ENCODE measurements at regions not wholly inside any gene's neighbourhood (a gene's known extent, or its start where the extent isn't known, plus 50 kb on each side); places are given as distances from the start of the nearest gene placed in this dataset.

DNA sequence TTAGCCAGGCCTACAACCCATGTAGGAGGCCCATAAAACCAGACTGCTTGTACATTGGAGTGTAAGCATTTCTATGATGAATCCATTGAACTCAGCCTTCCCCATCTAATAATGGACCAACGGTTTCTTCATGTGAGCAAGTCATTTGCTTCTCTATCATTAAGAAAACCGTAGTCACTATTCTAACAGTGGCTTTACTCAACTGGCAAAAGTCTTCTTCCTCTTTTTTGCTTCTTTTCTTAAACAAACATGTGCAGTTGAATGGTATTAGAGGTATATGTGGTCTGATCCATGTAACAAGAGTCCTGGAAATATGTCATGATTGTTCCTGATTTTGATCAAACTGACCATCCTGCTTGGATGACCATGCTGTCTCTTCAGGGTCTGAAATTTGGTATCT lies 132.4 kb upstream of the STXBP5 start:
- Histone ChIP-seq H3K4me3 (ENCODE audit: low read depth in 1 of 2, low read length in 2 of 2) (no peak overlapping the region), H3K27me3 (ENCODE audit: low read depth, low read length) (no peaks in the 10 kb centered on the region), H3K27ac (ENCODE audit: low read length) (no peak overlapping the region), H3K9me3 (ENCODE audit: control insufficient read depth in 1 of 2, low read length in 2 of 2) (no peaks in the 10 kb centered on the region), H3K4me1 (ENCODE audit: control insufficient read depth in 1 of 2, insufficient read depth in 2 of 2, low read length in 2 of 2) (no peaks in the 10 kb centered on the region), H3K36me3 (ENCODE audit: control insufficient read depth in 1 of 2, insufficient read depth in 2 of 2, low read length in 2 of 2) (no peaks in the 10 kb centered on the region)

DNA sequence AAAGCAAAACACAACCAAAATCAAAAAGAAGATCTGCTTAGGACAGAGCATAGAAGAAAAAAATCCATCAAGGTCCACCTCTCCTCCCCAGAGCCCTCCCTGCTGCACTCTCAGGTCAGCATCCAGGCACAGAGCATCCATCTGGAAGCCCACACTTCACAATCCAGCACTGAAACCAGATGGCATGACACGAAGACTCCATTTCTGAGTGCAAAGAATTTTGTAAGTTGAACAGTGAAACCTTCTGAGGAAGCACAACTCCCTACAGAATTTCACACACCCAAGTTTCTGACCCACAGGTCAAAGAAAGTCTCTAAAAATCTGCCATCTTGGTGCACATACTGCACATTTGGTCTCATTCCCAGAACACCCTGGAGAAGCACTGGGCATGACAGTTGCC lies 128.8 kb upstream of the STXBP5 start:
- Histone ChIP-seq H3K27me3 (ENCODE audit: low read depth, low read length) (no peaks in the 10 kb centered on the region), H3K9me3 (ENCODE audit: control insufficient read depth in 1 of 2, low read length in 2 of 2) (no peaks in the 10 kb centered on the region), H3K4me3 (ENCODE audit: low read depth in 1 of 2, low read length in 2 of 2) (no peak overlapping the region), H3K27ac (ENCODE audit: low read length) (no peak overlapping the region), H3K36me3 (ENCODE audit: control insufficient read depth in 1 of 2, insufficient read depth in 2 of 2, low read length in 2 of 2) (no peaks in the 10 kb centered on the region), H3K4me1 (ENCODE audit: control insufficient read depth in 1 of 2, insufficient read depth in 2 of 2, low read length in 2 of 2) (no peaks in the 10 kb centered on the region)

DNA sequence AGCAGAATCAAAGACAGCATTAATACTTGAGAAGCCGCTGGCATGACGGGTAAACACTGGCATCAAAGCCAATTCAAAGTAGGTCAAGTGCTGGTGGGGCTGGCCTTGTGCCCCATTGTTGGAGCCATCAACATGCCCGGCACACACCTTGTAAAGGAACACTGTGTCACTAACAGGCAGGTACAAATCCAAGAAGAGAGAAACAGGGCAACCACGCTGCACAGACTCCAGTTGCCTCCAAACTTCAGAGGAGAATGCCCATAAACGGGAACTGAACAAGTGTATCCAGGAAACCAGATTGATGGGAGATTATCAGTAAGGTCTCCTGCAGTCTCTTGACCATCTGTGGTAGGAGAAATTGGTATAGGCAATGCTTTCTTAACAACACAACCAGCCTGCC lies 127.0 kb upstream of the STXBP5 start:
- no peak overlapping the region for H3K4me3 ChIP-seq (ENCODE audit: low read depth in 1 of 2, low read length in 2 of 2)
- no peak overlapping the region for H3K27ac ChIP-seq (ENCODE audit: low read length)
- H3K27me3 ChIP-seq (ENCODE audit: low read depth, low read length) = no peaks in the 10 kb centered on the region
- H3K4me1 ChIP-seq (ENCODE audit: control insufficient read depth in 1 of 2, insufficient read depth in 2 of 2, low read length in 2 of 2) = no peaks in the 10 kb centered on the region
- no peaks in the 10 kb centered on the region for H3K9me3 ChIP-seq (ENCODE audit: control insufficient read depth in 1 of 2, low read length in 2 of 2)
- no peaks in the 10 kb centered on the region for H3K36me3 ChIP-seq (ENCODE audit: control insufficient read depth in 1 of 2, insufficient read depth in 2 of 2, low read length in 2 of 2)

DNA sequence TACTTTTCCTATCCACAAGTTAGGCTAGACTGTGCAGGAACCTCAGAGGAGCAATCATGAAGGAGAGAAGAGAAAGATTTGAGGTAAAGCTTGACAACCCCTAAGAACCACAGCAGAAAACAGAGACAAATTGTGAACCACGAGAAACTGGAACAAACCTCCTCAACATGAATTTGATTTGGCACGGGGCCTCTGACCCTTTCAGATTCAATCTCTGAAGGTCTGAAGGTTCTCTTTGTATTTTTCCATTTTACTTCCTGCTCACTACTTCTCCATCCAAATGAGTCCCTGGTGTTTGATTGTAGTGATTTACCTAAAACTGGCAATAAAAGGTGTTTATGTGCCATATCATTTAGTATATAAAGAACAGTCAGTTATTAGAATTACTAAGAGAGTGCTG lies 126.1 kb upstream of the STXBP5 start:
- Histone ChIP-seq H3K27ac (ENCODE audit: low read length) (no peak overlapping the region), H3K4me1 (ENCODE audit: control insufficient read depth in 1 of 2, insufficient read depth in 2 of 2, low read length in 2 of 2) (no peaks in the 10 kb centered on the region), H3K9me3 (ENCODE audit: control insufficient read depth in 1 of 2, low read length in 2 of 2) (no peaks in the 10 kb centered on the region), H3K36me3 (ENCODE audit: control insufficient read depth in 1 of 2, insufficient read depth in 2 of 2, low read length in 2 of 2) (no peaks in the 10 kb centered on the region), H3K4me3 (ENCODE audit: low read depth in 1 of 2, low read length in 2 of 2) (no peak overlapping the region), H3K27me3 (ENCODE audit: low read depth, low read length) (no peaks in the 10 kb centered on the region)

DNA sequence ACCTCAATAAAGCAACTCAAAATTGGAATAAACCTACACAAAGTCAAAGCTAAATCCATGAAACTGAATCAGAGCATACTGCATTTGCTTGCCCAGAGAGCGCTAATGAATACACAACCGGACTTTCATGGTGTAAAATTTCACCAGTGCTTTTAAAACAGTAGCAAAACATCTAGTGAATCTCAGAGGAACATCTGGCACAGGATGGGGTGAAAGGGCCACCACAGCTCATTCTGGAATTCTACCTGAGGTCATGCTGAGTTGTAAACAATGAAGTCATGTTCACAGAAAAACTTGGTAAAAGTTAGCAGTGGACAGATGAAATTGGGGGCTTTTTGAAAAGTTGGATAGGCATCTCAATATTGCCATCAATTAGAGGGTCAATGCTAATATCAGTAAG lies 125.6 kb upstream of the STXBP5 start:
- Histone ChIP-seq H3K9me3 (ENCODE audit: control insufficient read depth in 1 of 2, low read length in 2 of 2) (no peaks in the 10 kb centered on the region), H3K36me3 (ENCODE audit: control insufficient read depth in 1 of 2, insufficient read depth in 2 of 2, low read length in 2 of 2) (no peaks in the 10 kb centered on the region), H3K27ac (ENCODE audit: low read length) (no peak overlapping the region), H3K27me3 (ENCODE audit: low read depth, low read length) (no peaks in the 10 kb centered on the region), H3K4me1 (ENCODE audit: control insufficient read depth in 1 of 2, insufficient read depth in 2 of 2, low read length in 2 of 2) (no peaks in the 10 kb centered on the region), H3K4me3 (ENCODE audit: low read depth in 1 of 2, low read length in 2 of 2) (no peak overlapping the region)

DNA sequence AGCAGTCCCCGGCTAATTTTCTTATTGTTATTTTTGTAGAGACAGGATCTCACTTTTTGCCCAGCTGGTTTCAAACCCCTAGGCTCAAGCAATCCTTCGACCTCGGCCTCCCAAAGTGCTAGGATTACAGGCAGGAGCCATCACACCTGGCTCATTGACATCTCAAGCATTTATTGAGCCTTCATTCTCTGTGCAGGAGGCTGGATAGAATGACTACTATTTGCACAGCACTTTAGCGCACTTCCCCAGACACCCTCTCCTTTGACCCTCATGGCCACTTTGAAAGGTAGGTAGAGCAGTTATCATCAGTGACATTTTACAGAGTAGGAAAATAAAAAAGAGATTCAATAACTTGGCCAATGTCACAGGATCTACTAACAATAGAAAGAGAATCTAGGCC lies 124.0 kb upstream of the STXBP5 start:
- no peaks in the 10 kb centered on the region for H3K4me1 ChIP-seq (ENCODE audit: control insufficient read depth in 1 of 2, insufficient read depth in 2 of 2, low read length in 2 of 2)
- no peaks in the 10 kb centered on the region for H3K9me3 ChIP-seq (ENCODE audit: control insufficient read depth in 1 of 2, low read length in 2 of 2)
- no peak overlapping the region for H3K4me3 ChIP-seq (ENCODE audit: low read depth in 1 of 2, low read length in 2 of 2)
- no peak overlapping the region for H3K27ac ChIP-seq (ENCODE audit: low read length)
- H3K36me3 ChIP-seq (ENCODE audit: control insufficient read depth in 1 of 2, insufficient read depth in 2 of 2, low read length in 2 of 2) = no peaks in the 10 kb centered on the region
- H3K27me3 ChIP-seq (ENCODE audit: low read depth, low read length) = no peaks in the 10 kb centered on the region

DNA sequence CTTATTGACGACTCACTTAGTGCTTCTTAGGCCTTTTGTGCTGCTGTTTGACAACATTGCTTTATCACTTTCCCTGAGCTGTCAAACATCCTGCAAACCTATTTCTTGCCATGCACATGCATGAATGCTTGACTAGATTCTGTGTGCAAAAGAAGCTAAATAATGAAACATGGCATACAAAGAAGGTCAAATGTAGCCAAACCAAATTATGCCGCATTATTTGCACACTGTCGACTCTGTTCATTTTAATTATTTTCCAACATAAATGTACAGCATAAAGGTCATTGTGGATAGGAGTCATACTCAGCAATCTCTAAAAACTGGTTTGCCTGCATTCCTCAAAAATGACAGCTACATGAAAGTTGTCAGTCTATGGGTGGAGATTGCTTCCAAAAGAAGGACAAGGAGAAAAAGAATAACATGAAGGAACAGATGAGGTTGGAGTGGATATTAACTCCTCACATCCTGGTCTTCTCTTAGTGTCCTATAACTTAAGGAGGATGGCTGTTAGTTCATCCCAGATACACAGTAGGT lies 123.1 kb upstream of the STXBP5 start:
- H3K36me3 ChIP-seq (ENCODE audit: control insufficient read depth in 1 of 2, insufficient read depth in 2 of 2, low read length in 2 of 2) = no peaks in the 10 kb centered on the region
- no peaks in the 10 kb centered on the region for H3K9me3 ChIP-seq (ENCODE audit: control insufficient read depth in 1 of 2, low read length in 2 of 2)
- H3K27ac ChIP-seq (ENCODE audit: low read length) = no peak overlapping the region
- no peak overlapping the region for H3K4me3 ChIP-seq (ENCODE audit: low read depth in 1 of 2, low read length in 2 of 2)
- H3K27me3 ChIP-seq (ENCODE audit: low read depth, low read length) = no peaks in the 10 kb centered on the region
- no peaks in the 10 kb centered on the region for H3K4me1 ChIP-seq (ENCODE audit: control insufficient read depth in 1 of 2, insufficient read depth in 2 of 2, low read length in 2 of 2)

DNA sequence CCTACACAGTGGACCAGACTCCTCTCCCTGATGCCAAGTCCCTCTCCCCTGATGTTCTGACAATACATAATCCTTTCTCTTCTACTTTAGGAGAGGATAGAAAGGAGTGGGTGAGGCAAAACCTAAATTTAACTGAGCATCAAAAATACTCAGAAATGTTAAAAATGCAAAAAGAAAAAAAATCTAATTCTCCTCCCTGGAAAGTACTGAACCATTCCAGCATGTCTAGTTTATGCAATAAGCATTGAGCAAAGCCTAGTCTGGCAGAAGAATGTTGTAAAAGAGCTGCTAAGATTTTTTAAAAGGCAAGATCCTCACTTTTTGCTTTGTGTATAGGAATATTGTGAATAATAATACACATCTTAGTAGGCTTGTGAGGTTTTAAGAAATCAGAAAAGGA lies 116.6 kb upstream of the STXBP5 start:
- H3K36me3 ChIP-seq (ENCODE audit: control insufficient read depth in 1 of 2, insufficient read depth in 2 of 2, low read length in 2 of 2) = no peaks in the 10 kb centered on the region
- H3K4me3 ChIP-seq (ENCODE audit: low read depth in 1 of 2, low read length in 2 of 2) = no peak overlapping the region
- H3K9me3 ChIP-seq (ENCODE audit: control insufficient read depth in 1 of 2, low read length in 2 of 2) = no peaks in the 10 kb centered on the region
- H3K4me1 ChIP-seq (ENCODE audit: control insufficient read depth in 1 of 2, insufficient read depth in 2 of 2, low read length in 2 of 2) = no peaks in the 10 kb centered on the region
- no peaks in the 10 kb centered on the region for H3K27me3 ChIP-seq (ENCODE audit: low read depth, low read length)
- H3K27ac ChIP-seq (ENCODE audit: low read length) = no peak overlapping the region

DNA sequence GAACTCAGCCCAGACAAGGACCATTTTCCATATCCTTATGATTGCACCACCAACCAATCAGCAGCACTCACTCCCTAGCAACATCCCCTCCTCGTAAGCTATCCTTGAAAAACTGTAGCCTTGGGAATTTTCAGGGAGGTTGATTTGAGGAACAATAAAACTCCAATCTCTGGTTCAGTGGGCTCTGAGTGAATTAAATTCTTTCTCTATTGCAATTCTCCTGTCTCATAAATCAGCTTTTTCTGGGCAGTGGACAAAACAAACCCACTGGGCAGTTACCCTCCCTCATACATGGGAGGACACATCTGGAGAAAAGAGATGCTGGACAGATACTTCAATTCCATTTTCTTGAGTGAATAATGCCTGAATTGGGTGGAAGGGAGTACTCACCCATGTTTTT lies 115.4 kb upstream of the STXBP5 start:
- no peaks in the 10 kb centered on the region for H3K27me3 ChIP-seq (ENCODE audit: low read depth, low read length)
- no peaks in the 10 kb centered on the region for H3K36me3 ChIP-seq (ENCODE audit: control insufficient read depth in 1 of 2, insufficient read depth in 2 of 2, low read length in 2 of 2)
- H3K27ac ChIP-seq (ENCODE audit: low read length) = no peak overlapping the region
- H3K9me3 ChIP-seq (ENCODE audit: control insufficient read depth in 1 of 2, low read length in 2 of 2) = no peaks in the 10 kb centered on the region
- no peak overlapping the region for H3K4me3 ChIP-seq (ENCODE audit: low read depth in 1 of 2, low read length in 2 of 2)
- no peaks in the 10 kb centered on the region for H3K4me1 ChIP-seq (ENCODE audit: control insufficient read depth in 1 of 2, insufficient read depth in 2 of 2, low read length in 2 of 2)

DNA sequence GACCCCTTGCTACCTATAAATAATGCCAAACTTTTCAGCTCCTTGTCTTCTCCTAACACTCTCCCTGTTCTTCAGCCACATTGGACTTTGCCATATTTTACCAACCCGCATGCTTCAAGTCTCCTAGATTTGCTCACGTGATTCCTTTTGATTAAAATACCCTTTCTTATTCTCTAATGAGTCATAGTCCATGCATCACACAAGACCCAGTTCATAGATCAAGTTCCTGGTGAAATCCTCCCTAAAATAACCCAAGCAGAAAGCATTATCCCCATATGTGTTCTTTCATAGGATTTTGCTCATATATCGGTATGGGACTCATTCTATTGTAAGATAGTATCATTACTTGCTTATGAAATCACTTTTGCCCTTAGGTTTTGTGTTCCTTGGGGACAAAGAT lies 108.9 kb upstream of the STXBP5 start:
- Histone ChIP-seq H3K4me1 (ENCODE audit: control insufficient read depth in 1 of 2, insufficient read depth in 2 of 2, low read length in 2 of 2) (no peaks in the 10 kb centered on the region), H3K27me3 (ENCODE audit: low read depth, low read length) (no peaks in the 10 kb centered on the region), H3K27ac (ENCODE audit: low read length) (no peak overlapping the region), H3K4me3 (ENCODE audit: low read depth in 1 of 2, low read length in 2 of 2) (no peak overlapping the region), H3K36me3 (ENCODE audit: control insufficient read depth in 1 of 2, insufficient read depth in 2 of 2, low read length in 2 of 2) (no peaks in the 10 kb centered on the region), H3K9me3 (ENCODE audit: control insufficient read depth in 1 of 2, low read length in 2 of 2) (no peaks in the 10 kb centered on the region)

DNA sequence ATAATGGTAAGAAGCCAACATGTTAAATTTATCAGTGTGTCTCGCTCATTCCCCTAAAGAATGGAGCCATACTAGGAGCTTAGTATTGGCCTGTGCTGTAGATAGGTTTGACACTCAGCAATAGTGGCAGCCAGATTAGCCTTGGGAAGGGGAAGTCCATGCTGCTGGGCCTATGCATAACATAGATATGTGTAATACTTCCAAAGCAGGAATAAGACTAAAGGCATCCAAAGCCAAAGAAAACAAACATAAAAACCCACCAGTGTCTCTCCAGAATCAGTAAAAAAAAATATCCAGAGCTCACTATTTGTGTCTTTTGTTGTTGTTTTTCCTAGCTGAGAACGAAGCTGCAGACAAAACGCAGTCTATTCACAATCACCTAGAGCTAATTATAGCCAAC lies 104.2 kb upstream of the STXBP5 start:
- Histone ChIP-seq H3K4me1 (ENCODE audit: control insufficient read depth in 1 of 2, insufficient read depth in 2 of 2, low read length in 2 of 2) (no peaks in the 10 kb centered on the region), H3K27me3 (ENCODE audit: low read depth, low read length) (no peaks in the 10 kb centered on the region), H3K9me3 (ENCODE audit: control insufficient read depth in 1 of 2, low read length in 2 of 2) (no peaks in the 10 kb centered on the region), H3K27ac (ENCODE audit: low read length) (no peak overlapping the region), H3K4me3 (ENCODE audit: low read depth in 1 of 2, low read length in 2 of 2) (no peak overlapping the region), H3K36me3 (ENCODE audit: control insufficient read depth in 1 of 2, insufficient read depth in 2 of 2, low read length in 2 of 2) (no peaks in the 10 kb centered on the region)

DNA sequence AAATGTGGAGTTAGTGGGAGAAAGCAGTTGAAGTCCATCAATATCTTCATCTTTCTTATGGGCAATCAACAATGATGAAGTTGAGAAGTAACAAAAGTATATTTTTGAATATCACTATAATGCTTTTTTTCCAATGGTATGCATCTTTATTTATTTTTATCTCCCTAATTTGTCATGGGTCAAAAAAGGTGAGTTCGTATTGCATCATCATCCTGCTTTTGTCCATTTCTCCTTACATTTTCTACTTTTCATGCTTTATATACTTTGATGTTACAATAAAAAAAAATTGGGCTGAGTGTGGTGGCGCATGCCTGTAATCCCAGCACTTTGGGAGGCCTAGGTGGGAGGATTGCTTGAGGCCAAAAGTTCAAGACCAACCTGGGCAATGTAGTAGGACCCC lies 101.2 kb upstream of the STXBP5 start:
- Histone ChIP-seq H3K9me3 (ENCODE audit: control insufficient read depth in 1 of 2, low read length in 2 of 2) (no peaks in the 10 kb centered on the region), H3K4me1 (ENCODE audit: control insufficient read depth in 1 of 2, insufficient read depth in 2 of 2, low read length in 2 of 2) (no peaks in the 10 kb centered on the region), H3K36me3 (ENCODE audit: control insufficient read depth in 1 of 2, insufficient read depth in 2 of 2, low read length in 2 of 2) (no peaks in the 10 kb centered on the region), H3K4me3 (ENCODE audit: low read depth in 1 of 2, low read length in 2 of 2) (no peak overlapping the region), H3K27me3 (ENCODE audit: low read depth, low read length) (no peaks in the 10 kb centered on the region), H3K27ac (ENCODE audit: low read length) (no peak overlapping the region)
